ENCODE measurements at regions not wholly inside any gene's neighbourhood (a gene's known extent, or its start where the extent isn't known, plus 50 kb on each side); places are given as distances from the start of the nearest gene placed in this dataset.

DNA sequence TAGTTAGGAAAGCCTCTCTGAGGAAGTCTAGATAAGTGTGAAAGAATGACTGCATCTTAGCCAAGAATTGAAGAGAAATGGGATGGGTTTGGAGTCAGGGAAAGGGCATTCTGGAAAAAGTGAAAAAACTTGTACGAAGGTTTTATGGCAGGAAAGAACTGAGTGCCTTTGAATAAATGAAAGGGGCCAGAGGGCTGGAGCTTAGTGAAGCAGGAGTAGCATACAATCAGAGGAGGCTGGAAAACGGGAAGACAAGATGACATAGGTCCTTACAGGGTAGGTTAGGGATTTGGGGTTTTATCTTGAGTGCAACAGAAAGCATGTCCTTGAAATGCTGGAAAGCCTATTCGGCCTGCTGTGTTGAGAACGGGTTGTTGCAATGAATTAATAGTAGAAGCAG lies 152.6 kb upstream of the RND3 start:
- Histone ChIP-seq H3F3A (ENCODE audit: control insufficient read depth, insufficient read depth) (no peaks in the 10 kb centered on the region), H3K27me3 (ENCODE audit: control insufficient read depth, low read length) (no peaks in the 10 kb centered on the region), H3K79me2 (ENCODE audit: control insufficient read depth, low read length) (no peaks in the 10 kb centered on the region), H3K4me3 (ENCODE audit: low read length) (no peak overlapping the region), H4K20me1 (ENCODE audit: control insufficient read depth, insufficient read depth, low read depth, low read length) (no peaks in the 10 kb centered on the region), H3K4me1 (ENCODE audit: control insufficient read depth, low read length) (no peaks in the 10 kb centered on the region), H3K27ac (ENCODE audit: low read depth, low read length) (no peak overlapping the region), H3K9me3 (ENCODE audit: control insufficient read depth, insufficient read depth, low read length) (no peaks in the 10 kb centered on the region), H3K36me3 (ENCODE audit: control insufficient read depth, low read length) (no peaks in the 10 kb centered on the region), H3K4me2 (ENCODE audit: low read length) (no peak overlapping the region), H3K9me2 (replicated peaks; ENCODE audit: control insufficient read depth, low read length) (no peaks in the 10 kb centered on the region)
- TF ChIP-seq EZH2phosphoT487 (IDR thresholded peaks at IDR 0.05; ENCODE audit: borderline replicate concordance, low read length) = no peak
- TF ChIP-seq, protein P1, sequence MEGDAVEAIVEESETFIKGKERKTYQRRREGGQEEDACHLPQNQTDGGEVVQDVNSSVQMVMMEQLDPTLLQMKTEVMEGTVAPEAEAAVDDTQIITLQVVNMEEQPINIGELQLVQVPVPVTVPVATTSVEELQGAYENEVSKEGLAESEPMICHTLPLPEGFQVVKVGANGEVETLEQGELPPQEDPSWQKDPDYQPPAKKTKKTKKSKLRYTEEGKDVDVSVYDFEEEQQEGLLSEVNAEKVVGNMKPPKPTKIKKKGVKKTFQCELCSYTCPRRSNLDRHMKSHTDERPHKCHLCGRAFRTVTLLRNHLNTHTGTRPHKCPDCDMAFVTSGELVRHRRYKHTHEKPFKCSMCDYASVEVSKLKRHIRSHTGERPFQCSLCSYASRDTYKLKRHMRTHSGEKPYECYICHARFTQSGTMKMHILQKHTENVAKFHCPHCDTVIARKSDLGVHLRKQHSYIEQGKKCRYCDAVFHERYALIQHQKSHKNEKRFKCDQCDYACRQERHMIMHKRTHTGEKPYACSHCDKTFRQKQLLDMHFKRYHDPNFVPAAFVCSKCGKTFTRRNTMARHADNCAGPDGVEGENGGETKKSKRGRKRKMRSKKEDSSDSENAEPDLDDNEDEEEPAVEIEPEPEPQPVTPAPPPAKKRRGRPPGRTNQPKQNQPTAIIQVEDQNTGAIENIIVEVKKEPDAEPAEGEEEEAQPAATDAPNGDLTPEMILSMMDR (IDR thresholded peaks at IDR 0.05; ENCODE audit: low read depth, low read length, poor library complexity, severe bottlenecking) = no peak

DNA sequence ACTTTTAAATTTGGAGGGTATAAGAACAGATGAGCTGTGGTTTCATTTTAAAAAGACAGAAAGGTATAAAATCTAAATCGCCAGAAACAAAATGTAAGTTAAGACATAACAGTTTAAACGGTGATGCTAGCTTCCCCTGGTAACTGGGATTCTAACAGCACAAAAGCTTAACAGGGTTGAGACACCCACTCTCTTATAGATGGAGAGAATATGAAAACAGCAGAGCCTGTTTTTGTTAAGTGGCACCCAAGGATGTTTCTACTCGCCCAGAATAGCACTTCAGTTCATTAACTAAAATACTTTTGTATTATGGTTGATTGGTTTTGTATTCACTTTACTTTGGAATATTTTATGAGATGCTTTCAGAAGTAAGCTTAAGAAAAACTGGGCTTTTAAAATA lies 151.9 kb upstream of the RND3 start:
- TF ChIP-seq, protein P1 (IDR thresholded peaks at IDR 0.05; ENCODE audit: low read depth, low read length, poor library complexity, severe bottlenecking) = no peak
- no peak for TF ChIP-seq EZH2phosphoT487 (IDR thresholded peaks at IDR 0.05; ENCODE audit: borderline replicate concordance, low read length)
- H3K9me3 ChIP-seq (ENCODE audit: control insufficient read depth, insufficient read depth, low read length) = no peaks in the 10 kb centered on the region
- no peaks in the 10 kb centered on the region for H3K36me3 ChIP-seq (ENCODE audit: control insufficient read depth, low read length)
- no peaks in the 10 kb centered on the region for H3K79me2 ChIP-seq (ENCODE audit: control insufficient read depth, low read length)
- no peaks in the 10 kb centered on the region for H3K4me1 ChIP-seq (ENCODE audit: control insufficient read depth, low read length)
- no peaks in the 10 kb centered on the region for H3F3A ChIP-seq (ENCODE audit: control insufficient read depth, insufficient read depth)
- no peak overlapping the region for H3K4me3 ChIP-seq (ENCODE audit: low read length)
- H3K27me3 ChIP-seq (ENCODE audit: control insufficient read depth, low read length) = no peaks in the 10 kb centered on the region
- H3K27ac ChIP-seq (ENCODE audit: low read depth, low read length) = no peak overlapping the region
- H3K4me2 ChIP-seq (ENCODE audit: low read length) = no peak overlapping the region
- no peaks in the 10 kb centered on the region for H3K9me2 ChIP-seq (replicated peaks; ENCODE audit: control insufficient read depth, low read length)
- H4K20me1 ChIP-seq (ENCODE audit: control insufficient read depth, insufficient read depth, low read depth, low read length) = no peaks in the 10 kb centered on the region

DNA sequence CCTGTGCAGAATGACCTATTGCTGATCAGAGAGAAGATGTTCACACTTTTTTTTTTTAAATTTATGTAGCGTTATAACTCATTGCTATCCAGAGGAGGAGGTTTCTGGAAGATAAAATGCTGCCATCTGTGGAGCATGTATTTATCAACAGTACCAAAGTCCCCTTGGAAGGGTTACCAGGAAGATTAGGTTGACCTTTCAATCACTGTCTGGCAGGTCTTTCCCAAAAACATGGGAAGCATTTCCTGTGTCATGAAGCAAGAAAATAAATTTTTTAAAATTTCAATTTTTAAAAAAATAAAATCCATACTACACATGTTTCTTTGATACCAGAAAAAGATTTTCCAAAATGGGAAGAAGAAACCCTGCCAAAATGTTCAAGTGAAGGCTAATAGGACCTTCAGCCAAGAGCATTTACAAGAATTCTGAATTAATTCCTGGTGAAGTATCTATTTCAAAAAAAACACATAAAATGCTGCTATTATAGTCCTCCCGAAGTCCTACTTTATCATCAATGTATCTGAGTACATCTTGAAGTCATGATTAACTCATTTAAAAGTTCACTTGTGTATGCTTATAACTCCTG lies 143.9 kb upstream of the RND3 start:
- H3K27ac ChIP-seq (ENCODE audit: low read depth, low read length) = no peak overlapping the region
- no peaks in the 10 kb centered on the region for H3K4me1 ChIP-seq (ENCODE audit: control insufficient read depth, low read length)
- no peaks in the 10 kb centered on the region for H3K9me3 ChIP-seq (ENCODE audit: control insufficient read depth, insufficient read depth, low read length)
- H3K79me2 ChIP-seq (ENCODE audit: control insufficient read depth, low read length) = no peaks in the 10 kb centered on the region
- no peaks in the 10 kb centered on the region for H3K36me3 ChIP-seq (ENCODE audit: control insufficient read depth, low read length)
- no peak overlapping the region for H3K4me3 ChIP-seq (ENCODE audit: low read length)
- no peaks in the 10 kb centered on the region for H3K9me2 ChIP-seq (replicated peaks; ENCODE audit: control insufficient read depth, low read length)
- no peaks in the 10 kb centered on the region for H4K20me1 ChIP-seq (ENCODE audit: control insufficient read depth, insufficient read depth, low read depth, low read length)
- no peaks in the 10 kb centered on the region for H3F3A ChIP-seq (ENCODE audit: control insufficient read depth, insufficient read depth)
- no peak for TF ChIP-seq EZH2phosphoT487 (IDR thresholded peaks at IDR 0.05; ENCODE audit: borderline replicate concordance, low read length)
- TF ChIP-seq, protein P1 (IDR thresholded peaks at IDR 0.05; ENCODE audit: low read depth, low read length, poor library complexity, severe bottlenecking) = no peak
- H3K4me2 ChIP-seq (ENCODE audit: low read length) = no peak overlapping the region
- no peaks in the 10 kb centered on the region for H3K27me3 ChIP-seq (ENCODE audit: control insufficient read depth, low read length)

Data from DOHH2 (cell line).